Caco-2 (cell line): ENCODE measurements at regions not wholly inside any gene's neighbourhood (a gene's known extent, or its start where the extent isn't known, plus 50 kb on each side); places are given as distances from the start of the nearest gene placed in this dataset.

Experiments
- BruUV-seq: library from RNA; stranded (reverse); fragments of 400-500 nt; replicated peaks from 2 replicates; lab custom pipeline; 2021; lab: Mats Ljungman, UMichigan
- CTCF ChIA-PET: fragments of 300-600 bp; sonication (Branson Sonifier 250); formaldehyde crosslinking; loops from one replicate; lab custom pipeline; 2022; ENCODE audit warnings: antibody characterized with exemption; lab: Charles Lee
- POLR2A ChIA-PET: fragments of 300-600 bp; sonication (Branson Sonifier 250); formaldehyde crosslinking; loops from one replicate; lab custom pipeline; 2022; ENCODE audit warnings: antibody characterized with exemption; lab: Charles Lee
- DNase-seq, 2 experiments: peaks; one replicate each; pipeline versions ENCODE4 v3.0.0 to v3.0.0-alpha.2; 2020 to 2022
- H3K27me3 ChIP-seq: replicated peaks from 2 replicates; pipeline ENCODE4 v1.6.0; 2011; ENCODE audit warnings: low read length; ENCODE audit not compliant: control insufficient read depth, insufficient read depth
- H3K36me3 ChIP-seq: 2 replicates; pipeline ENCODE4 v1.5.1; 2011; ENCODE audit warnings: low read length; ENCODE audit not compliant: control insufficient read depth, insufficient read depth
- H3K4me1 ChIP-seq: fragments of 250-450 bp; sonication (Bioruptor Pico); 2 replicates; pipeline ENCODE4 v1.5.1; 2020; ENCODE audit warnings: mild to moderate bottlenecking
- H3K4me3 ChIP-seq: 2 replicates; pipeline ENCODE4 v1.5.1; 2011; ENCODE audit warnings: low read depth, mild to moderate bottlenecking, control low read depth, low read length
- H3K9me3 ChIP-seq: fragments of 250-450 bp; sonication (Bioruptor Pico); 2 replicates; pipeline ENCODE4 v1.5.1; 2020; ENCODE audit warnings: mild to moderate bottlenecking, moderate library complexity
- H3K27ac Mint-ChIP-seq: one replicate; pipeline ENCODE4 v1.8.0; 2022; ENCODE audit warnings: mixed read lengths; ENCODE audit not compliant: unreplicated experiment
- H3K27me3 Mint-ChIP-seq: one replicate; pipeline ENCODE4 v1.8.0; 2022; ENCODE audit warnings: mixed read lengths; ENCODE audit not compliant: insufficient read depth, unreplicated experiment
- H3K36me3 Mint-ChIP-seq: one replicate; pipeline ENCODE4 v1.8.0; 2022; ENCODE audit warnings: mild to moderate bottlenecking, mixed read lengths; ENCODE audit not compliant: insufficient read depth, unreplicated experiment
- H3K4me1 Mint-ChIP-seq: one replicate; pipeline ENCODE4 v1.8.0; 2022; ENCODE audit warnings: low read depth, mixed read lengths; ENCODE audit not compliant: unreplicated experiment
- H3K4me3 Mint-ChIP-seq: one replicate; pipeline ENCODE4 v1.8.0; 2022; ENCODE audit warnings: mild to moderate bottlenecking, moderate library complexity, mixed read lengths; ENCODE audit not compliant: unreplicated experiment
- H3K9me3 Mint-ChIP-seq: one replicate; pipeline ENCODE4 v1.8.0; 2022; ENCODE audit warnings: mixed read lengths; ENCODE audit not compliant: unreplicated experiment
- CTCF ChIP-seq, 2 experiments: fragments of 200-600 bp in 1 of 2; IDR thresholded peaks; 1 replicate in 1 of 2; 2 replicates in 1 of 2; pipeline versions ENCODE4 v1.5.1 to v1.8.0; 2011 to 2022; ENCODE audit warnings: antibody characterized with exemption in 1 of 2, control low read depth in 1 of 2, inconsistent platforms in 1 of 2, low read depth in 1 of 2, low read length in 1 of 2, mild to moderate bottlenecking in 1 of 2, moderate library complexity in 1 of 2; ENCODE audit not compliant: insufficient read depth in 1 of 2, severe bottlenecking in 1 of 2, unreplicated experiment in 1 of 2
- intact Hi-C: fragments of 100-400 bp; cut with micrococcal nuclease; formaldehyde crosslinking; loops from one replicate; pipeline ENCODE4 v1.10.0; 2022; ENCODE audit not compliant: unreplicated experiment

- Histone ChIP-seq H3K9me3 (no peaks in the 10 kb centered on the region), H3K4me3 (no peak overlapping the region), H3K27me3 (no peaks in the 10 kb centered on the region), H3K36me3 (no peaks in the 10 kb centered on the region), H3K4me1 (no peaks in the 10 kb centered on the region)
- ChIA-PET POLR2A (no interaction called here), CTCF (no interaction called here)
- Mint-ChIP-seq H3K4me3 (no peak overlapping the region), H3K9me3 (no peaks in the 10 kb centered on the region), H3K27me3 (no peaks in the 10 kb centered on the region), H3K36me3 (no peaks in the 10 kb centered on the region), H3K27ac (no peak overlapping the region), H3K4me1 (no peaks in the 10 kb centered on the region)
- DNase-seq: no peak
- intact Hi-C loops: no loop called here
- no TSS peak for BruUV-seq
- TF ChIP-seq CTCF (IDR thresholded peaks at IDR 0.05; ENCODE audit: insufficient read depth in 1 of 2, low read depth in 1 of 2, low read length in 1 of 2, severe bottlenecking in 1 of 2, unreplicated experiment in 1 of 2): no peak
Measured at GRCh38 chr4:29278585-29278984, 1441.6 kb upstream of the PCDH7 start.

GRCh38 chr4:29289118-29289517, 1431.1 kb upstream of the PCDH7 start:
- Histone ChIP-seq H3K9me3 (no peaks in the 10 kb centered on the region), H3K4me1 (no peaks in the 10 kb centered on the region), H3K36me3 (no peaks in the 10 kb centered on the region), H3K27me3 (no peaks in the 10 kb centered on the region), H3K4me3 (no peak overlapping the region)
- ChIA-PET POLR2A (no interaction called here), CTCF (no interaction called here)
- intact Hi-C loops: no loop called here
- Mint-ChIP-seq H3K4me1 (no peaks in the 10 kb centered on the region), H3K9me3 (no peaks in the 10 kb centered on the region), H3K36me3 (no peaks in the 10 kb centered on the region), H3K27ac (no peak overlapping the region), H3K27me3 (no peaks in the 10 kb centered on the region), H3K4me3 (no peak overlapping the region)
- TF ChIP-seq CTCF (IDR thresholded peaks at IDR 0.05; ENCODE audit: insufficient read depth in 1 of 2, low read depth in 1 of 2, low read length in 1 of 2, severe bottlenecking in 1 of 2, unreplicated experiment in 1 of 2): no peak
- no TSS peak for BruUV-seq
- DNase-seq: no peak

GRCh38 chr4:29295280-29295679, 1424.9 kb upstream of the PCDH7 start:
- H3K4me1 Mint-ChIP-seq: no peaks in the 10 kb centered on the region
- TF ChIP-seq CTCF (IDR thresholded peaks at IDR 0.05; ENCODE audit: insufficient read depth in 1 of 2, low read depth in 1 of 2, low read length in 1 of 2, severe bottlenecking in 1 of 2, unreplicated experiment in 1 of 2): no peak
- H3K4me1 ChIP-seq: no peaks in the 10 kb centered on the region
- H3K9me3 ChIP-seq: no peaks in the 10 kb centered on the region
- H3K36me3 Mint-ChIP-seq: no peaks in the 10 kb centered on the region
- H3K9me3 Mint-ChIP-seq: no peaks in the 10 kb centered on the region
- no peak overlapping the region for H3K27ac Mint-ChIP-seq
- no TSS peak for BruUV-seq
- no peaks in the 10 kb centered on the region for H3K27me3 ChIP-seq
- no peaks in the 10 kb centered on the region for H3K36me3 ChIP-seq
- ChIA-PET CTCF (no interaction called here), POLR2A (no interaction called here)
- H3K4me3 ChIP-seq: no peak overlapping the region
- intact Hi-C loops: no loop called here
- no peak for DNase-seq
- no peaks in the 10 kb centered on the region for H3K27me3 Mint-ChIP-seq
- no peak overlapping the region for H3K4me3 Mint-ChIP-seq
